Peyer's patch (tissue), 4 donors: ENCODE measurements at regions not wholly inside any gene's neighbourhood (a gene's known extent, or its start where the extent isn't known, plus 50 kb on each side); places are given as distances from the start of the nearest gene placed in this dataset.

Experiments
- CTCF ChIP-seq, 6 experiments: fragments of 450-650 bp in 4 of 6; fragments of 200-600 bp in 2 of 6; sonication (generic) in 1 of 6; IDR thresholded peaks; one replicate each; pipeline ENCODE4 v1.5.1; 2017 to 2019; ENCODE audit warnings: antibody characterized with exemption in 6 of 6, mild to moderate bottlenecking in 3 of 6, moderate library complexity in 1 of 6
- POLR2A ChIP-seq, 2 donors: fragments of 450-650 bp; IDR thresholded peaks; one replicate each; pipeline ENCODE4 v1.5.1; 2017; ENCODE audit warnings: antibody characterized with exemption in 2 of 2, mild to moderate bottlenecking in 2 of 2, moderate library complexity in 2 of 2

GRCh38 chr13:50153876-50154275 lies 138.6 kb downstream of the KCNRG start:
- no peak for TF ChIP-seq CTCF (IDR thresholded peaks at IDR 0.05)
- TF ChIP-seq POLR2A (IDR thresholded peaks at IDR 0.05): no peak
